Hematopoietic multipotent progenitor cell treated with erythropoietin and hydrocortisone succinate and interleukin-3 and kit ligand, for 6 days (in vitro differentiated cells): ENCODE measurements at regions not wholly inside any gene's neighbourhood (a gene's known extent, or its start where the extent isn't known, plus 50 kb on each side); places are given as distances from the start of the nearest gene placed in this dataset.

ENCODE experiments used
- DNase-seq: peaks from one replicate; pipeline ENCODE4 v3.0.0-alpha.2; 2015

DNA sequence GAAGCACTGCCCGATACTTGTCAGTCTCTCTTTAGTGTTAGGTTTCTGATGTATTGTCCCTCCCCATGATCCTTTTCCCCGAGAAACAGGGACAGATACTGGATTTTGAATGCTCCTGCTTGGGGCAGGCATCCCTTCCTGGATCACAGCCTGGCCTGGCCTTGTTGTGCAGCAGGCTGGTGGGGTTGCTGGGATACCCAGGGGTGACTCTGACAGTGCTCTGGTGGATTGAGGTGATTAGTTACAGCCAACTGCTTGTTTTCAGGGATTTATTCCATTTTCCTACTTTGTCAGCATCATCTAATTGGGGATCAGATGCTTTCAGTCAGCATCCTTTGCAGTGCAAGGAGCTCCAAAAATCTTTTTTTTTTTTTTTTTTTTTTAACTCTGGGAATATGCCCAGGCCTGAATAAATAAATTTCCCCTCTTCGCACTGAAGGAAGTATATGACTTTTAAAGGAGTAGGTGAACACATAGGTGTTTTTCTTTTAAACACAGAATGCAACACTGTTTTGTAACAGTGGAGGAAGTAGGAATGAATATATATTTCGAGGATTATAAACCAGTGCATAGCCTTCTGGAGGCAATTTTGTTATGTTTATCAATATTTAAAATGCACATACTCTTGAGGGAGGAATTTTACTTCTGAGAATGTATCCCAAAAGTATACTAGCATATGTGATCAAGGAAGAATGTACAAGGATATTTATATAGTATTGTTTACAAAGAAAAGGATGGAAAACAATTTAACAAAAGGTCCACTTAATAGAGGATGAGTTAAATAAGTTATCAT lies 127.3 kb upstream of the ELL2 start:
- no peak for DNase-seq

DNA sequence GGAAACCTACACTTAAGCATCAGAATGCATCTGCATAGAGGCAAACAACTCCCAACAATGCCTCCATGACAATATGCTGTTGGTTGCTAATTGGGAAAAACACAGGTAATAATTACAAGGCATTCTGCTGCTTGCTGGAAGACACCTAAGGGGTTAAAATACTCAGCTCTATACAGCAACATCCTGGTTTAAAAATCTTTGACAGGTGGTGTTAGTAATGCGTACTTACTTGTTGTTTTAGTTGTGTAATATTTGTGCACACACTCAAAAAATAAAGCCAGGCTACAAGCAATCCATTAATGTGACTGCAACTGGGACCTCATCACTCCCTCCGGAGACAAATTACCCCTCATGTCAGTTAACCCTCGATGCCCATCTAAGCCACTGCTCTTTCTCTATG lies 126.3 kb upstream of the ELL2 start:
- DNase-seq: no peak

DNA sequence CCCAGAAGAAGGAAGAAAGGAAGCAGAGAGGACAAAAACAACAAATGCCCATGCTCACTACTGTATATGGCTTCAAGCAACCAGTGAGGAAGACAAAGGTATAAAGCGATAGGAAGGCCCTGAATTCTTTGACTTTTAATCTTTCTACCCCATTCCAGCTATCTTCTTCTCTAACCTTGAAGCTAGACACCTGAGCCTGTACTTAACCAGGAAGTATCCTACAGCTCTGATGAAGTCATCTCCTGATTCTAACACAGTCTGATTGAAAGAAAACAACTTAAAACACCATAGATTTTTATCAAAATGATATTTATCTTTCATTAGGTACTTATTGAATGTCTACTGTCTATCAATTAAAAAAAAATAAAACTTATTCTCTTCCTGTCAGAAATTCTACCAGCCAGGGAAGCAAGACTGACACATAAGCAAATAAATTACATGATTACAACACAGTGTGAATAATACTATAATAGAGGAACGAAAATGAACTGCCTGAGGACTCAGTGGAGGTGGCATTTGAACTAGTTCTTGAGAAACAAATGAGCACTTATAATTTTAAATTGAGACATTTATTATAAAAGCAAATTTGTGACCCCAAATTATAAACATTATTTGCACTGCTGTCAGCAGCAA lies 123.3 kb upstream of the ELL2 start:
- DNase-seq: no peak

DNA sequence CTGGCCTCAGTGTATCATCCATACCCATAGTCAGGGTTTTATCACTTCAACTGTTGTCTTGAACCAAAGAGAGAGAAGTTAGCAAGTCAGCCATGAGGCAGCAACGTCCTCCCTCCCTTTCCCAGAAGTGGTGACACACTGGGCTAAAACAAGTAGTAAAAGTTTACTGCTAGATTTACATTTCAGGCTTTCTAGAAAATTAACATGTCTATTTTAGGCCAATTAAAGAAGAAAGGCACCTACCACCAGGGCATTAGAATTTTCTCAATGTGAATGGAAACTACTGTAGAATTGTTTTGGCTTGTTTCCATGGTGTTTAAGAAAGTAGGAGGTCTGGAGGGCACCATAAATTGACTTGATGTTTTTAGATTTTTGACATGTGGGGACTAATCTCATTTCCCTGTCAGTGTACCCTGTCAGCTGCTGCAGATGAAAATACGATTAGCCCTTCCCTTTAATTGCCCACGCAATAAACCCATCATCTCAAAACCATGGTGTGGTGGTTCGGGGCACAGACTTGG lies 121.8 kb upstream of the ELL2 start:
- no peak for DNase-seq

DNA sequence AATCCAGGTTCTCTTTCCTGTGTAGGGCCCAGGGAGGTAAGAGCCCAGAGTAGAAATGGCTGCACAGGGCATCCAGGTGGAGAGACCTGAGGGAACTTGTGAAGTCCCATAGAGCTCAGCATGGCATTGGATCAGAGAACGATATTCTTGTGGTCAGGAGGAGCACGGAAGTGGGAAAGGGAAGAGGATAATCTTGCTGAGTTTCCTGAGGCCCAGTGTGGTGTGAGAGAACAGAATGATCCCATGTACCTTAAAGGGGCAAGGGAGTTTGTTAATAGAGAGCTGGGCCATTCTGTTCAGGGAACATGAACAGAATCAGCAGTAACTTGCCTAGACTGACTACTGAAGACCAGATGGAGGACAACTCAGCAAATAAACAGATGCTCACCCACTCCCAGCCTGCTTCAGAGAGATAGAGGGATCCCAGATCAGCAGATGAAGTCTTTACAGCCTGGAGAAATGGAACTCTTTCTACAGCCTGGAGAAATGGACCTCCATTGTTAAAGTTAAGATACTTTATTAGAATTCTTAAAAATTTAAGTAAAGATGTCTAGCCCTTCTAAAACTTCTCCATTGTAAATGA lies 119.7 kb upstream of the ELL2 start:
- DNase-seq: no peak

DNA sequence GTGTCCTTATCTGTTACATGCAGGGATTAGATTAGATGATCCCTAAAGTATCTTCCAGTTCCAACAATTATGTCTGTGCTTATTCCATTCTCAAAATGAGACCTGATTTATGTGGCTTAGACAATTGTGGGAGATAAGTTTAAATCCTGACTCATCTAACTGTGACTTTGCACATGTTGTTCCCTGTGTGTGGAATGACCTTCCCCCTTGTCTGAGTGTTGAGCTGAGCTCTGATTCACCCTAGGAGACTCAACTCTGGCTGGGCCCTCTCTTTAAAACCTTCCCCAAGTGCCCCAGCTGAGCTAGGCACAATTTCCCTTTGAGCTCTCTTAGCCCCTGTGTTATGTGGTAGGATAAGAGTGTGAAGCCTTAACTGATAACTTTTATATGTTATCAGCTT lies 118.9 kb upstream of the ELL2 start:
- DNase-seq: no peak

DNA sequence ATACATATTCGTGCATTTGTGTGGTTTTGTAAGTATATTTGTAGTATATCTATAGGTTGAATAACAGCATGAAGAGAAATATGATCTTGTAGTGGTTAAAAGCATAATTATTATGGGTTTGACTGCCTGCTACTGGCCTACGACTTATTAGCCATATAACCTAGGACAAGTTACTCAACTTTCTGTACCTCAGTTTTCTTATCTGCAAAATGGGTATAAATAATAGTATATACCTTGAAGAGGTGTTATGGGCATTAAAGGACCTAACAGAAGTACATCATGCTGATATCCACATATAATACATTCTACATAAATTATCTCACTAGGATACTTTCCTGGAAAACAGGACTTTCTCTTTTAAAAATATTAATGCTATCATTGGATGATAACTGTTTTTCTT lies 118.3 kb upstream of the ELL2 start:
- DNase-seq: no peak

DNA sequence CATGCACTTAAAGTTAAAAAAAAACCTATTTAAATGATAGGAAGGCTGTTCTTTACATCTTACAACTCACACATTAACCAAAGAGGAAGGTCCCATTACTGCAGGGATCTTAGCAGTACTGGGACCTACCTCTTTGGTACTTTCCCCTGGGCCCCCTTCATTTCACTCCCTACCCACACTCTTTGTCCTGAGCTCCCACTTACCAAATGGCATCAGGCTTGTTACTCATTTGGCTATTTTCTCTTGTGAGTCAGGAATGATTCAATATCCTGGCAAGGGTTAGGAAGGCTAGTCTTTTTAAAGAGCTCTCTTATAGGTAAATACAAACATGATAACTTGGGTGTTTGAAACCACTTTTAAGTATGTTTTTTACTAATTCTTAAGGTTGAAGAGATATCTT lies 117.4 kb upstream of the ELL2 start:
- no peak for DNase-seq

DNA sequence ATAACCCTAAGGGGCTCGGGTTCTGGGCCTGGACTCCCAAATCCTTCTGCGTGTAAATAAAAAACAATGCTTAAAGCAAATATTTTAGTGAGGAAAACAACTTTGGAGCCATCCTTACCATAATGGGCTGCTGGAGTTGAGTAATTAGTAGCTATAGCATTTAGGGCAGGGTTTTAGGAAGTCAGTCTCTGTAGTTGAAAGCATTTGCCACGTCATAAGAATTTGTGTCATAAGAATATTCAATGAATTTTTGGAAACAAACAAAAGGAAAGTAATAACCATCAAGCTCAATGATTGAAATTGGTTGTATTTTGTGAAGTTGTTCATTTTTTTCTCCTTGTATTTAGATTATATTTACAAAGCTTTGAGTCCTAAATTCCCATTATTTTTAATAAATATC lies 114.8 kb upstream of the ELL2 start:
- DNase-seq: no peak

DNA sequence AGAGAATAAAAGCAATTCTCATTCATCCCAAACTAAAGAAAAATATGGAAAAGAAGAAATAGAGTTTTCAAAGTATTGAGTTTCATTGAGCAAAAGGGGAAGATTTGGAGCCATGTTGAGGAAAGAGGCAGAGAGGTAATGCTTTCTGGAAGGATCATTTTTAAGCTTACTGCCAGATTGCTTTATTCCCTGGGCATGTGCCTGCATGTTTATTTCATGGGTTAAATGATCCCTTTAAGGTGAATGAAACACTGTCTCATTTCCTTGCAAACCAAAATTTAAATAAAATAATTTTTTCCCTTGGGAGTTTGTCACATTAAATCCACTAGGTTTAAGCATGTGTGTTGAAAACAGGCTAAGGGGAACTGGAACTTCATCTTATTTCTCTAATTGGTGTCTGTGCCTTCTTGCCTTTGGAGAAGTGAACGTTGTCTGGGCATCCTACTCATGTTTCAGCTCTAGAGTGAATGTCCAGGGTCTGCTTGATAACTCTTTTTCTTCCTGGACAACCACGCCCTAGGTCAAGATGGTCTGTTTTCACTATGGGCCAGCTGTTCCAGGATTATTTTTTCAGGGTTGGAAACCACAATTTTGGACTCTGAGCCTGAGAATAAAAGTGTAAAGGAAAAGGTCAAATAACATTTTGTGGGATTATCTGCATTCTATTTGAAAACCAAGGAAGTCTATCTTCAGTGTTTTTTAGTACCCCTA lies 114.1 kb upstream of the ELL2 start:
- DNase-seq: no peak

DNA sequence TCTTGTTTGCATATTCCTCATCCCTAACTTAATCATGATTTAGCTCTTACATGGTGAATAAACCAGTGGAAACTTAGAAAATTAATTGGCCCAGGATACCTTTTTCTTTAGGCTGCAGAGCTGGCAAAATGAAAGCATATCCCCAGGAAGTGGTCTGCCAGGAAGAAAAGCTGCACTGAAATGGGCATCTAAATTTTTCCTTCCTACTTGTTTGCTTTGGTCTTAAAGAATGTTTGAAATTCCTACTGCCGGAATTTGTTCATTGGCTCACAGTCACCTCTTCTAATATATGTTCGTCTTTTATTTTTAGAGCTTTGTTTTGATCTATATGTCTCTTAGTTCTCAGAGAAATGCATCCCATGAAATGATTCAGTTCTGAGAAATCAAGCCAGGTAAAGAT lies 113.2 kb upstream of the ELL2 start:
- DNase-seq: no peak

DNA sequence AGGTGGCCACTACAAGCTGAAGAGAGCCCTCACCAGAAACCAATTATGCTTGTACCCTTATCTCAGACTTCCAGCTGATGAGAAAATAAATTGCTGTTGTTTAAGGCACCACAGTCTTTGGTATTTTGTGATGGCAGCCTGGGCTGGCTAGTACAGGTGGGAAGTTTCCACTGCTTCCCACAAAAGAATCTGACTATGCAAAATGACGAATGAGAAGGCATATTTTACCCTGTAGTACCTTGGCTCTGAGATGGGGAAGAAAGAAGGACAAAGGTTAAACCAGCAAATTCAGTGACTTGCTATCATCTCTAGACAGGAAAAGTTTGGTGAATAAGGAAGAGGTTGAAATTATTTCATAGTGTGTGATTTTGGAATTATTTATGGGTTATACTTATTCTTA lies 112.8 kb upstream of the ELL2 start:
- DNase-seq: no peak

DNA sequence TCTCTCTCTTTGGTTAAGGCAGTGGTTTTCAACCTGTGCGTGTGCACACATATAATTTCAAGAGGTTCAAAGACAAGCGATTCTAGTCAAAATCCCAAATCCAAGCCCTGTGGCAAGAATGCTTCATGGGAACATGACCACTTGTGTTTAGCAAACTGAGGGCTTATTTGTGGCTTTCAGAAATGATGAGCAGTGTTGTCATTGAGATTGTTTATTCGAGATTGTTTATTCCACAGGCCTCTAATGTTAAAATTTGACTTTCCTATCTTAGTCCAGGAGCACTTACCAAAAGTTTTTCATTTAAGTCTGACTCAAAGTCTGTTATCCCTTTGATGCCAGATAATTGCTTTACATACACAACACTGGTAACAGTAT lies 111.1 kb upstream of the ELL2 start:
- no peak for DNase-seq

DNA sequence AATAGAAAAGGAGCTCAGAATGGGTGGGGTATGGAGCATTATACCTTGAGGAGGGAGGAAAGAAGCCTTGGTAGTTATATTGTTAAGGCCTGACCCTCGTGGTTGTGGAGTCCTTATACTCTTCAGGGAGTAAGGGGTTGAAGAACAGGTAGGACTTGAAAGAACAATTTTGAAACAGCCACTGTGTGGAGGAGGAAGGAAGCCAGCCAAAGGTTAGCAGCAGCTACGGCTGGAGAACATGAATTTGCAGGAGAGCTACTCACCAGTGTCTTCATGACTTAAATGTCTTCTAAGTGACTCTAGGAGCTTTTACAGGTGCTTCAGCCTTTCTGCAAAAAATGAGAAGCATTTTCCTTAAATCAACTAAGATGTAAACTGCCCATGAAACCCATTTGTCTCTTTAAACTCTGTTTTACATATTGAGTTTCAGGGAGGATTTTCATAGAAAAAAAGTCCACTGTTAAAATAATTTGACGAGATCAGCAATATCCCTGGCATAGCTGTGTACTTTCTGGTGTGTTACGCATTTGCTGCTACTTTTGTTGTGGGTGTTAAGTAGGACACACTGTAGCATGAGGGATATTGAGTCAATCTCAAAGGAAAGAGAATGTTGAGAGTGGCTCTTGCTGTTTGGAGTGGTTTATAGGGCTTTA lies 110.6 kb upstream of the ELL2 start:
- no peak for DNase-seq

DNA sequence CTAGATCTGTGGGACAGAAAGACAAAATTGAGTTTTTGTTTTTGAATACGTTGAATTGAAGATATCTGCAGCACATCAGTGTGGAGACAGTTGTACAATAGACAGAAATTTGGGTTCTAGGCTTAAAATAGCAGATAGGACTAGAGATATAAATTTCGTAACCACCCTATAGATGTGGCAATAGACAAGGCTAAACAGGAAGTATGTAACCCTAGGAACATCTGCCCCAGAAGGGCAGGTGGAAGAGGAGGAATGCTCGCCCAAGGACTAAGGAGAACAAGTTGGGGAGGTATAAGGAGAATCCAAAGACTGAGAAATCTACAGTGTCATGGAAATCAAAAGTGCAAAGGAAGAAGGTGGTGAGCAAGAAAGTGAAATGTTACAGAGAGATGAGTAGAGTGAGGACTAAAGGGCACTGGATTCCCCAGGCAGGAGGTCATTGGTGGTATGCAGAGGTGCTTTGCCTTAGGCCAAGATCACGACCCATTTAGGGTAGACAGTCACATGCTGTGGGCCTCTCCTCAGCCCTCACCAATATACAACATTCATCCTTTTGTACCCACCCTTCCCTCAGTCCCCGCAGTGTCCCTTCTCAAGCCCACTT lies 109.1 kb upstream of the ELL2 start:
- DNase-seq: peak; percentile 61

DNA sequence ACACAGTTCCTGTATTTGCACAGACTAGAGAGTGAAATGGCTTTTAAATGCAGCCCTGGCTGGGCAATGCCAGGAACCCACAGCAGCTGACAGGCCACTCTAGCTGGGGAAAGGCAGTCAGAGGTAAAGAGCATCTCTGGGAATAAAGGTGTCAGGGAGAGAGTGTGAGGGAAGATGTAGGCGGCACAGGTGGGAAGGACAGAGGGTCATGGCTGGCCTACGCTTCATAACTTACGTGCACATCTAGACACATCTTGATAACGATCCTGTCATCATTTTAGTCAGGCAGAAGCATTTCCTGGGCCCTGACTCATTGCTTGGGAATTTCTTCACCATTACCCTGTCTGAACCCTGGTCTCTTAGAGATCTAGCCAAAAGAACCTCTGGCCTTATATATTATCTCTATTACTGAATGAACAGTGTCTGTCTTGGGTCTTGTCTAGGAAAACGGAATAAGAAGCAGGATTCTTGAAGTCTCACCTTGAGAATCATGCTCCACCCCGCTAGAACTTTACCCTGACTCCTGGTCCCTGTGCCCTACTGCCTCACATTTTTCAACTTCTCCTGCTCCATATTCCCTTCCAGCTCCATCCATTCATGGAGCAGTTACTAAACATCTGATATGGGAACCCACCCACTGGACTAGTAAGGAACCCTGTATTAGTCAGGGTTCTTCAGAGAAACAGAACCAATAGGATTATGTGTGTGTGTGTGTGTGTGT lies 106.4 kb upstream of the ELL2 start:
- DNase-seq: no peak

DNA sequence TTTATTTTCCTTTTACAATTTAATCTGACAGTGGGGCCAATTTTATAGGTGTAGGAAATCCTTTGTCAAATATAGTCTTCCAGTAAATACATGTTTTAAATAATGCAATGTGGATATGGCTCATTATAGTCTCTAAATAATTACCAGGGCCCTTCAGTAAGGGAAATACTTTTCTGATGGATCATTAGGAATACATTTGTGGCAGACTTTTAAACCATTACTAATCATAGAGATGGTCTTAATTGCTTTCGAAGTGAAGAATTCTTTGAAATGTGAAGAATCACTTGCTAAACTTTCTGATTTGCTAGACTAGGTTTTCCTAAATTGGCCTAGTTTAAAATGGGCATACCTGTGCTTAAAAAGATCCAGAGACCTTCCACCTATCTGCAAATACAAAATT lies 105.6 kb upstream of the ELL2 start:
- DNase-seq: no peak

DNA sequence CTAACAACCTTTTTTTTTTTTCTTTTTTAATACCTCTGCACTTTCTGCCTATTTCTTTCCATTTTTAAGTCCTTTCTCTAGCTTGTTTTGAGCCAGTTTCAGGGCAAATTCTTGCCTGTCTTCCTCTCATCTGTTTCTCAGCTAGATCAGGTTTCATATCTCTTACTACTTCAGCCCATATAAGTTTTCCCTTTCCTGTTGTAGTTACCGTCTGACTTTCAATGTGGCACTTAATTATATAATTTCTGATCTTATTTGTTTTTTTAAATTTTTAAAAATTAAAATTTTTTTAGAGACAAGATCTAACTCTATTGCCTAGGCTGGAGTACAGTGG lies 104.7 kb upstream of the ELL2 start:
- DNase-seq: no peak

DNA sequence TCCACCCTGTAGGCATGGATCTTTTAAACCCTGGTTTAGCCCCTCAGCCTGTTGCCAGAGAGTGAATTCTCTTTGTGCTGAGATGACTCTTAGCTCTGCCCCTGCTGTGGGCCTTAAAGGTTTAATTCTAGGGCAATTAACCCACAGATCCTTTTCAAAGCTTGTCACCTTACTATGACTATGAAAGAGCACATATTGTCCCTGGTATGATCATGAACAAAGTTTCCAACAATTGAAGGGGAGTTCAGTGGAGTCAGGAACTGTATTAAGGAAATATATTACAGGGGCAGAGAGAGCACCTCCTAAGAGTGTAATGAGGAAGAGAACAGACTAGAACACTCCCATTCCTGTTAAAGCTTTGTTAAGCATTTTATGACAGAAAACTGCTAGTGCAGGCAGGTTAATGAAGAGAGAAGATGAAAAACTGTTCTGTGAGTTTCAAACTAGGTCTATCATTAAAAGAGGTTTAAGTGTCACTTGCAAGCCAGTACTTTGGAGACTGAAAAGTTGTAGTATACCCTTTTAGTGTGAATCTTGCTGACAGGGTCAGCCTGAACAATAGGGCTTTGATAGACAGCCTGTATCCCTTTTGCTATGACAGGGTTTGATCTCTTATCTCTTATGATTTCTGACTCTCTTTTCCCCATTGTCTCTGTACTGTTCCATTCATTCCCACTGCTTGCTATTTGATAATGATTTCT lies 104.2 kb upstream of the ELL2 start:
- no peak for DNase-seq

DNA sequence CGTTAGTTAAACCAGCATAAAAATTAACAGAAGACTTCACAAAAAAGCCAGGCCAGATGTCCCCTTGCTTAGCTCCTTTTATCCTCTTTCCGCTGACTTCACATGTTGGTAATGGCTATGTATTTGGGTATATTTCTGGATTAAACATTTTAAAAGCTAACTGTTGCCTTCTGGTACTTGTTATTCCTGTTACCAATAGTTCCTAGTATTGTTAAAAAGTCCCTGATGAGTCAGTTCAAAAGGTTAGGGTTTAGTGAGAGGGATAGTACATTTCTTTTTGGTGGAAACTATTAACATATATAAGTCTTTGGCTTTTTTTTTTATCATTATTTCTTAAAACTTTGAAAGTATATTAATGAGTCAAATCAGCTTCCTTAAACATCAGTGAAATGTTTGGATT lies 103.2 kb upstream of the ELL2 start:
- DNase-seq: no peak

DNA sequence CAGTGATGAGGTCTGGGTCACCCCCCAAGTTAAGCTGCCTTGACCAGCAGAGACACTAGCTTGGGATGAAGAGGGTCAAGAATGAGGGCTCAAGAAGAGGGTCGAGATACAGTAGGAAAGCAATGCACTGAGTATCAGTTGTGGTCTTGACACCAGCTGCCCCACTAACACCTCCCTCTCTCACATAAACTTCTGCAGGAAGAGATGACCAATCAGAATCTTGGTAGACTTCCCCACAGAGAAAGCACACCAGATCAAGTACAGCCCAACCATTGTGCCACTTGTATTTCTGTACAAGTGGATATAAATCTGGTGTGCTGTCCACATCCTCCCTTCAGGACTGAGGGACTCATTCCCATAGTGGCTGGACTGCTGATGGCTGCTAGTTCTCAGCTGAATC lies 101.2 kb upstream of the ELL2 start:
- DNase-seq: no peak

DNA sequence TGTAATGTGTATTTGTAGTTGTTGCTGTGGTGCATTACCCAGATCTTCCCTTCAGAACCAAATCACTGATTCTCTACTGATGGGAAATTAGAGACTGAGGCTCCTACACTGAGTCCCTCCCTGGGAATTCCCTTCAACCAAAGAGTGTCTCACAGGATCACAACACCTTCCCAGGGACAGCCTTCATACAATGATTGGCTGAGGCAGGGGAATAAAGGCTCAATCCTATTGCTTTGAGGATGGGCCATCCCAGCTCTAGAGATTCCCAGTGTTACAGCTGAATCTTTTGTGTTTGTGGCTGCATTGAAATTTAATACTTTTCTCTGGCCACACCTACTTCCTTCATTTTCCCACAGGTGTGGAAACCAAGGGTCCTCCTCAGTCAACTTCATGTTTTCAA lies 96.4 kb upstream of the ELL2 start:
- no peak for DNase-seq
